22Rv1 (cell line): ENCODE measurements at regions not wholly inside any gene's neighbourhood (a gene's known extent, or its start where the extent isn't known, plus 50 kb on each side); places are given as distances from the start of the nearest gene placed in this dataset.
A peak's percentile ranks its signal among the peaks of the same experiment; 100 is the strongest.

Source experiments
- H3K27ac ChIP-seq: fragments of 450-650 bp; 2 replicates; pipeline ENCODE4 v1.5.1; 2017
- ZFX ChIP-seq: fragments of 450-650 bp; IDR thresholded peaks from 2 replicates; pipeline ENCODE4 v1.6.1; 2017; ENCODE audit warnings: antibody characterized with exemption, borderline replicate concordance
- TF ChIP-seq, protein P1 (sequence below): fragments of 450-650 bp; IDR thresholded peaks from 2 replicates; pipeline ENCODE4 v1.5.1; 2017; ENCODE audit warnings: mild to moderate bottlenecking

DNA sequence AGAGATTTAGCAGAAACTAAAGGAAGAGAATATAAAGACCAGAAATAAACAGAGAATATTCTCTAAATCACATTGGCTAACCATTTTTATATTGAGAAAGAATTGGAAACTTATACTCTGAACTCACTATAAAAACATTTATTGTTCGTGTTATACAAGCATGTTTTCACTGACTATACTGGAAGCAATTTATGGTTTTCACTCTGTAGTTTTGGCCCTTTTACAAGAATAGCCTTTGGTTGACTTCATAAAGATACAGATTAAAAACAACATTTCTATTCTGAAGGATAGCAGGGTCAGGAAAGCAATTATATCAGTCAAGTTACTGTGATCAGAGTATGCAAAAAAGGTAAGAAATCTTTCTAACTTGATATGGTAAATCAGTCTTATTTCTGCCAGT, 965.7 kb upstream of the FAT3 start:
- no peak overlapping the region for H3K27ac ChIP-seq
- TF ChIP-seq ZFX = no peak
- TF ChIP-seq, protein P1, sequence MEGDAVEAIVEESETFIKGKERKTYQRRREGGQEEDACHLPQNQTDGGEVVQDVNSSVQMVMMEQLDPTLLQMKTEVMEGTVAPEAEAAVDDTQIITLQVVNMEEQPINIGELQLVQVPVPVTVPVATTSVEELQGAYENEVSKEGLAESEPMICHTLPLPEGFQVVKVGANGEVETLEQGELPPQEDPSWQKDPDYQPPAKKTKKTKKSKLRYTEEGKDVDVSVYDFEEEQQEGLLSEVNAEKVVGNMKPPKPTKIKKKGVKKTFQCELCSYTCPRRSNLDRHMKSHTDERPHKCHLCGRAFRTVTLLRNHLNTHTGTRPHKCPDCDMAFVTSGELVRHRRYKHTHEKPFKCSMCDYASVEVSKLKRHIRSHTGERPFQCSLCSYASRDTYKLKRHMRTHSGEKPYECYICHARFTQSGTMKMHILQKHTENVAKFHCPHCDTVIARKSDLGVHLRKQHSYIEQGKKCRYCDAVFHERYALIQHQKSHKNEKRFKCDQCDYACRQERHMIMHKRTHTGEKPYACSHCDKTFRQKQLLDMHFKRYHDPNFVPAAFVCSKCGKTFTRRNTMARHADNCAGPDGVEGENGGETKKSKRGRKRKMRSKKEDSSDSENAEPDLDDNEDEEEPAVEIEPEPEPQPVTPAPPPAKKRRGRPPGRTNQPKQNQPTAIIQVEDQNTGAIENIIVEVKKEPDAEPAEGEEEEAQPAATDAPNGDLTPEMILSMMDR = no peak

DNA sequence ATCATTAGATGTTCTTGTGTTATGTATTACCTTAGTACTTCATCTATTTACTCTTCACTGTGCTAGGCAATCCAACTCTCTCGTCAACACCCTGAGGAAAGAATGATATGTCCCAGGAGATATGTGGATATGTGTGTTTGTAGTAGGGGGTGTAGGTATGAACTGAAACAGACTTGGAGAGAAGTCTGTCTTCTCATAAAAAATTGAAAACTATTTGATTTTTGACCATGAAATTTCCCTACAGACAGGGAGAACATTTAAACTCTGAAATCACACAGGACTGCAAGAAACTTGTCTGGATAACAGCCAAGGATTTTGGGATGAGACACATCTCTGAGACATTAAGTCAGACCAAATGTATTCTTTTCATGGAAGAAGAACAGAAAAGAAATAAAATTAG, 967.0 kb upstream of the FAT3 start:
- no peak overlapping the region for H3K27ac ChIP-seq
- no peak for TF ChIP-seq ZFX

- TF ChIP-seq ZFX = no peak
- TF ChIP-seq, protein P1 = peak; percentile 87
- H3K27ac ChIP-seq = no peak overlapping the region
Measured at GRCh38 chr11:91248199-91248807, 976.3 kb upstream of the FAT3 start.

DNA sequence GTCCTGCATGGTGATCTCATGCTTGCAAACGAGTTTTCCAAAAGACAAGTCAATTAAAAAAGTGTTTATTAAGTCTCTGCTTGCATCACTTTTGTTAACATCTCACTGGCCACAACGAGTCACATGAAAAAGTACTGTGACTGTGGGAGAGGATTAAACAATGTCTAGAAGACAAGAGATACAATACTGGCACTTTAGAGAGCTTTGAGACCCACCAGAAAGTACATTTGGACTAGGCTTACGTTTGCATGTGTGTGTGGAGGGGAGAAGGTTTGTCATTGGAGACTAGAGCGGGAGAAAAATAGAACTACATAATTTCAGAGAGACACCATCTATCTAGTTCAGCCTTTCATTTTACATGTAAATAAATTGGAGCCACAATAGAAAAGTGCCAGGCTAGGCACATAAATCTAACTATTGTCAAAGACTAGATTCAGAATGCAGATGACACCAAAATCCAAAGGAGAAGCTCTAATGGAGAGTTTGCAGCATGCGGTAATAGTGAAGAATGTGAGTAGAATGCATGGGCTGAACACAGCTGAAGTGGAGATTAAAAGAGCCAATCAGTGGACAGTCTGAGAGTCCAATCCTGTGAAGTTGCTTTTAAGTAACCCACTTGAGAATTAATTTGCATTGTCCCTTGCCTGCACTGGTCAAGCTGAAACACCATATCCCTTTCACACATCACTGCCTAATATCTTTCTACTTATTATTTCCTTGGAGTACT, 977.4 kb upstream of the FAT3 start:
- no peak overlapping the region for H3K27ac ChIP-seq
- TF ChIP-seq, protein P1 = no peak
- TF ChIP-seq ZFX = no peak

DNA sequence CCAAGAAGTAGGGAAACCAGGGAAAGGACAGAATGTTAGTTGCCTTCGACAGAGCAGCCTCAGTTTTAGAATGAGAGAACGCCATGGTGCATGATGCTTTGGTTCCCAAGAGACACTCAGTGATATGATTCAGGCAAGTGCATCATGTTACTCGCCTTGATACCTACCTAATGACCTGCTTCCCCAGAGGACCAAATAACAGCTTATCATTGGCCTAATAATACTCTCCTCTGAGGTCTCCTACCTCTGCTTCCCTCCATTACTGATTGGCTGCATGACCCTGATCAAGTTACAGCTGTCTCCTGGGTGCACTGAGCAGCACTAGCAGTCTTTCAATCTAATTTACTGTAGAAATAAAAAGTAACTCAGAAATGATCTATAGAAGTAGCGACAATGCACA, 979.7 kb upstream of the FAT3 start:
- TF ChIP-seq ZFX = no peak
- TF ChIP-seq, protein P1 = no peak
- H3K27ac ChIP-seq = no peak overlapping the region

GRCh38 chr11:91243630-91244029, 981.0 kb upstream of the FAT3 start:
- TF ChIP-seq ZFX = no peak
- TF ChIP-seq, protein P1 = no peak
- no peak overlapping the region for H3K27ac ChIP-seq

DNA sequence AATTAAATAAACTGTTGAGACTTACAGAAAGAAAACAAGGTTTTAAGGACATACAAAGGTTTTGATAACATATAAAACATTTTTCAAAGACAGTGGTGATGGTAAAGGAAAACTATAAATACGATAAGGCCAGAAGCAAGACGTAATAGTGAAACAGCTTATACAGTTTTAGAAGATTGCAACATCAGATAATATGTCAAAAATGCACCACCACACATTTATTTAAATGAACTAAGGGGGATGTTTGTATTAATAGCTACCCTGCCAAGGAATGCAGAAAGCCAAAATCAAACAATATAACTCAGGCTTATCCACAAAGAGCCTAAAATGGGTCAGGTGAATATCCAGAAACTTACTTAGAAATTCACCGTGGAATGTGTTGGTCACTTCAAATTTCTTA, 981.6 kb upstream of the FAT3 start:
- TF ChIP-seq ZFX = no peak
- TF ChIP-seq, protein P1 = no peak

More for the DNA sequence above, 981.6 kb upstream of the FAT3 start:
- H3K27ac ChIP-seq = no peak overlapping the region
